ENCODE measurements at regions not wholly inside any gene's neighbourhood (a gene's known extent, or its start where the extent isn't known, plus 50 kb on each side); places are given as distances from the start of the nearest gene placed in this dataset.
A peak's percentile ranks its signal among the peaks of the same experiment; 100 is the strongest.

GRCh38 chr1:199411506-199411905 lies 616.0 kb upstream of the NR5A2 start:
- Histone ChIP-seq H3K9me3 (no peaks in the 10 kb centered on the region), H3K4me1 (no peaks in the 10 kb centered on the region), H3K4me3 (no peak overlapping the region), H3K36me3 (no peaks in the 10 kb centered on the region), H3K27me3 (no peaks in the 10 kb centered on the region), H3K27ac (no peak overlapping the region)
- FAIRE-seq (no peak), DNase-seq (no peak), ATAC-seq (no peak)
- no peak for TF ChIP-seq CTCF (IDR thresholded peaks at IDR 0.05)
- intact Hi-C loops (cut with DNase I), result no loop called here

GRCh38 chr1:199422206-199422605 lies 605.3 kb upstream of the NR5A2 start:
- H3K9me3 ChIP-seq, result no peaks in the 10 kb centered on the region
- ATAC-seq, result peak in 2 of 4 donors; percentile 45 to 55
- H3K27ac ChIP-seq, result no peak overlapping the region
- H3K4me1 ChIP-seq, result no peaks in the 10 kb centered on the region
- intact Hi-C loops (cut with DNase I), result no loop called here
- no peaks in the 10 kb centered on the region for H3K36me3 ChIP-seq
- FAIRE-seq, result no peak
- no peaks in the 10 kb centered on the region for H3K27me3 ChIP-seq
- 50 to 61% methylated on average over 1 of the region's 1 CpG for WGBS, 2 donors
- DNase-seq, result no peak
- peak in 1 of 4 donors; percentile 8 for TF ChIP-seq CTCF (IDR thresholded peaks at IDR 0.05)
- no peak overlapping the region for H3K4me3 ChIP-seq

DNA sequence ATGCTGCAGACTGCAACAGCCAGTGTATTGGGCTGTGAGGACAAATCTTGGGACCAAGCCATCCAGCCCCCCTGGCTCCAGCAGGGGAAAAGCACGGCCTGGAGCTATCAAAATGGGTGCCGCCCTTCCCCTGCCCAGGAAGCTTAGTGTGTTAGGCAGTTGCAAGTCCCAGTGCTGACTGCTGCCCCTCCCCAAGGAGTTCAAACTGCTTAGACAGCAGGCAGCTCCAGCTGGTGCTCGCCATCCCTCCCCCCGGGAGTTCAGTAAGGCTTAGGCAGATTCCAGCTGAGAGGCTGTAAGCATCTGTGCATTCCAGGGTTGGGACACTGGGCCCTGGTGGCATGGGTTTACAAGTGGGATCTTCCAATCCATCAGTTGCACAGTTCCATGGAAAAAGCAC lies 579.6 kb upstream of the NR5A2 start:
- H3K4me3 ChIP-seq, result no peak overlapping the region
- ATAC-seq, result peak in 3 of 4 donors; percentile 15 to 43 (median 41)
- peaks cover 3 to 5% (median 4%) of the 10 kb centered on the region in 3 donors for H3K4me1 ChIP-seq
- H3K9me3 ChIP-seq, result no peaks in the 10 kb centered on the region
- intact Hi-C loops (cut with DNase I), result no loop called here
- no peaks in the 10 kb centered on the region for H3K27me3 ChIP-seq
- 68% methylated on average over 4 of the region's 4 CpGs for WGBS, 2 donors
- no peaks in the 10 kb centered on the region for H3K36me3 ChIP-seq
- no peak for TF ChIP-seq CTCF (IDR thresholded peaks at IDR 0.05)
- peak overlapping the region; percentile 38 to 78 (median 63) for H3K27ac ChIP-seq
- DNase-seq, result peak in 2 of 6 donors; percentile 35 to 46
- FAIRE-seq, result no peak

- Histone ChIP-seq H3K4me3 (peak overlapping the region in 1 of 4 donors; percentile 15), H3K36me3 (no peaks in the 10 kb centered on the region), H3K9me3 (no peaks in the 10 kb centered on the region), H3K27me3 (no peaks in the 10 kb centered on the region), H3K27ac (peak overlapping the region; percentile 38 to 78 (median 63)), H3K4me1 (peaks cover 3 to 5% (median 4%) of the 10 kb centered on the region in 3 donors)
- FAIRE-seq (no peak), ATAC-seq (peak; percentile 53 to 90 (median 85)), DNase-seq (no peak)
- intact Hi-C loops (cut with DNase I), result no loop called here
- 14 to 16% methylated on average over 3 of the region's 3 CpGs for WGBS, 2 donors
- no peak for TF ChIP-seq CTCF (IDR thresholded peaks at IDR 0.05)
Measured at GRCh38 chr1:199448646-199449045, 578.9 kb upstream of the NR5A2 start.

DNA sequence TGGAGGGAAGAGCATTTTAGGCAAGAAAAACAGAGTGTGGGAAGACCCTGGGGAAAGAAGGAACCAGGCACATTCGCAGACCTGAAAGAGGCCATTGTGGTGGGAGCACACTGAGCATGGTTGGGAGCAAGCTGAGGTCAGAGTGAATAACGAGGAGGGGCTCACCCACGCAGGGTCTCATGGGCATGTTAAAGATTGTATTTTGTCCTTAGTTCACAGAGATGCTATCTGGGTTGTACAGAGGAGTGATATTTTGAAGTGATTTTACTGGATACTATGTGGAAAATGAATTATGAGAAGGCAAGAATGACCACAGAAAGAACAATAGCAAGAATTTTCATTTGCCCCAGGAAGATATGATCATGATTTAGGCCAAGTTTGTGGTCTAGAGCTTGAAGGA lies 578.3 kb upstream of the NR5A2 start:
- intact Hi-C loops (cut with DNase I), result no loop called here
- H3K27ac ChIP-seq, result peak overlapping the region; percentile 38 to 78 (median 58)
- peaks cover 3 to 5% (median 4%) of the 10 kb centered on the region in 3 donors for H3K4me1 ChIP-seq
- H3K9me3 ChIP-seq, result no peaks in the 10 kb centered on the region
- no peak for DNase-seq
- 31% methylated on average over 3 of the region's 3 CpGs for WGBS, 2 donors
- no peak for FAIRE-seq
- peak in 3 of 4 donors; percentile 38 for ATAC-seq
- H3K36me3 ChIP-seq, result no peaks in the 10 kb centered on the region
- no peaks in the 10 kb centered on the region for H3K27me3 ChIP-seq
- peak overlapping the region in 1 of 4 donors; percentile 15 for H3K4me3 ChIP-seq
- no peak for TF ChIP-seq CTCF (IDR thresholded peaks at IDR 0.05)
